HFF-Myc (cell line): ENCODE measurements at regions not wholly inside any gene's neighbourhood (a gene's known extent, or its start where the extent isn't known, plus 50 kb on each side); places are given as distances from the start of the nearest gene placed in this dataset.

ENCODE experiments used
- DNase-seq: peaks from one replicate; pipeline ENCODE4 v3.0.0-alpha.2; 2011; ENCODE audit warnings: low read depth; ENCODE audit errors: extremely low read depth
- H3K4me3 ChIP-seq: replicated peaks from 2 replicates; pipeline ENCODE4 v1.5.1; 2011; ENCODE audit warnings: low read depth, mild to moderate bottlenecking, control low read depth, low read length
- TF ChIP-seq, protein P1 (sequence below): IDR thresholded peaks from 2 replicates; pipeline ENCODE4 v1.5.1; 2012; ENCODE audit warnings: mild to moderate bottlenecking, low read depth, low read length, control low read depth; ENCODE audit errors: missing control alignments

DNA sequence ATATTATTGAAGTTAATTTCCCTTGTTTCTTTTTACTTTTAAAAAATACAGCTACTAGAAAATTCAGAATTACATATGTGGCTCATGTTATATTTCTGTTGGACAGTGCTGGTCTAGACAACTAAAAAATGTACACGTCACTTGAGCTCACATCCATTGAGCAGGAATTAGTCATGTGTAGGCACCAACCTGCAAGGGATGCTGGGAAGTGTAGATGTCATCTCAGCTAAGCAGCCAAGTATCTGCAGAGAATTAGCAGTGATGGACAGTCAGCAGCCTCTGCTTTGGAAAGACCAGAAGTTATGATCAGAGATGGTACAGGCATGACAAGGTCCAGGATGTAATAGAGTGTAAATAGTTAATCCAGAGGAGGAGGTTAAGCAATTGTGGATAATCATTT, 87.1 kb upstream of the HS3ST2 start:
- TF ChIP-seq, protein P1, sequence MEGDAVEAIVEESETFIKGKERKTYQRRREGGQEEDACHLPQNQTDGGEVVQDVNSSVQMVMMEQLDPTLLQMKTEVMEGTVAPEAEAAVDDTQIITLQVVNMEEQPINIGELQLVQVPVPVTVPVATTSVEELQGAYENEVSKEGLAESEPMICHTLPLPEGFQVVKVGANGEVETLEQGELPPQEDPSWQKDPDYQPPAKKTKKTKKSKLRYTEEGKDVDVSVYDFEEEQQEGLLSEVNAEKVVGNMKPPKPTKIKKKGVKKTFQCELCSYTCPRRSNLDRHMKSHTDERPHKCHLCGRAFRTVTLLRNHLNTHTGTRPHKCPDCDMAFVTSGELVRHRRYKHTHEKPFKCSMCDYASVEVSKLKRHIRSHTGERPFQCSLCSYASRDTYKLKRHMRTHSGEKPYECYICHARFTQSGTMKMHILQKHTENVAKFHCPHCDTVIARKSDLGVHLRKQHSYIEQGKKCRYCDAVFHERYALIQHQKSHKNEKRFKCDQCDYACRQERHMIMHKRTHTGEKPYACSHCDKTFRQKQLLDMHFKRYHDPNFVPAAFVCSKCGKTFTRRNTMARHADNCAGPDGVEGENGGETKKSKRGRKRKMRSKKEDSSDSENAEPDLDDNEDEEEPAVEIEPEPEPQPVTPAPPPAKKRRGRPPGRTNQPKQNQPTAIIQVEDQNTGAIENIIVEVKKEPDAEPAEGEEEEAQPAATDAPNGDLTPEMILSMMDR: no peak
- DNase-seq: no peak
- H3K4me3 ChIP-seq: no peak overlapping the region

DNA sequence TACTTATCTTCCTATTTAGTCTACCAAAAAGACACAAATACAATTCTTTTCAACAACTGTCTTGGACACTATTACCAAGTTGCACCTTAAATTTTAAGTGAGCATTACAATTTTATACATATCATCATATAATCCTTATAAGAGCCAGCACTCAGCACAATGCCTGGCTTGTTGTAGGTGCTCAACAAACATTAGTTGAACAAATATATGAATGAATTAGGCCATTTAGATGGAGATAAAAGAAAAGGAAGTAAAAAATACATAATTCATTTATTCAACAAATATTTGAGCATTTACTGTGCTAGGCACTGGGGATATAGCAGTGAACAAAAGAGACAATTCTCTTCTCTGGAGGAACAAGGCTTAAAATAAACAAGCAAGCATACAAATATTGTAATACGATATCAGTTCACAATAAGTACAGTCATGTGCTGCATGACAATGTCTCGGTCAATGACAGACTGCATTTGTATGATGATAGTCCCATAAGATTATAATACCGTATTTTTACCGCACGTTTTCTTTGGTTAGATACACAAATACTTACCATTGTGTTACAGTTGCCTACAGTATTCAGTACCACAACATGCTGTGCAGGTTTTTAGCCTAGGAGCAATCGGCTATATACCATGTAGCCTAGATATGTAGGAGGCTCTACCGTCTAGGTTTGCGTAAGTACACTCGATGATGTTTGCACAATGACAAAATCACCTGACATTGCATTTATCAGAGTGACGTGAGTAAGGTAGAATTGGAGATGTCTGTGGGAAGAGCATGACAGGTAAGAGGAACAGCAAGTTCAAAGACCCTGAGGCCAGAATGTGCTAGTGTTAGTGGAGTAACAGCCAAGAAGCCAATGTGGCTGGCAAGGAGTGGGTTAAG, 86.4 kb upstream of the HS3ST2 start:
- TF ChIP-seq, protein P1: no peak
- DNase-seq: no peak
- no peak overlapping the region for H3K4me3 ChIP-seq

- DNase-seq: no peak
- no peak overlapping the region for H3K4me3 ChIP-seq
- TF ChIP-seq, protein P1: no peak
Observed at GRCh38 chr16:22728167-22728836, 85.7 kb upstream of the HS3ST2 start.

DNA sequence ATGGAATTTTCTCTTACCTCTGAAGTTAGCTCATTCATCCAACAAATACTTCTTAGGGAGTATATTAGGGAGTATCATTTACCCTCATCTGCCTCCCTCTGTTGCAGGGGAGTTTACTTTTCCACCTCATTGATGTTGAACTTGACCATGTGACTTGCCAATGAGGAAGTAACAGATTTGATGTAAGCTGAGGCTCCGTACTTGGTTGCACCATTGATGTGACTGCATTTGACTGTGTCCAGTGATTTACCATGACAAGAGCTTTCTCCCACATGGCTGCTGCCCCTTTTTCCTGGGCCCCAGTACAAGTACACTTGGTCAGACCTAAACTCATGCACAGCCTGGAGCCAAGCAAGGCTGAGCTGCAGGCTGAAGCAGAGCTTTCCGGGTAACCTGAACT, 81.6 kb upstream of the HS3ST2 start:
- DNase-seq: no peak
- H3K4me3 ChIP-seq: no peak overlapping the region
- TF ChIP-seq, protein P1: no peak

DNA sequence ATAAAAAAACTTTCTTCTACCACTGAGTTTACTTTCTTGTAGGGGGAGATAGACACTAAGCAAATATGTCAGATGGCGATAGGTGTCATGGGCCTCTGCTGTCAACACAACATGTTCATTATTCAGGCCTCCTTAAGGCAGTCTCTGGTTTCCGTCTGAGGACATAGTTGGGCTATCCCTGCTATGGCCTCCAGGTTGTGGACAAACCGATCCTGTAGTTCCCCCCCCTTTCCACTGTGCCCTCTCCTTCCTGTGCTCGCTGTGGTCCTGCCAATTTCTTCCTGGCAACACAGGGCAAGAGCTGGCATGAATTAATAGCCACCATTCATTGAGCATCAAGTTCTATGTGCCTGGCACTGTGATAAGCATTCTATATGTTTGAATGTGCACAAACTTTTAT, 81.0 kb upstream of the HS3ST2 start:
- TF ChIP-seq, protein P1: no peak
- no peak for DNase-seq
- no peak overlapping the region for H3K4me3 ChIP-seq

DNA sequence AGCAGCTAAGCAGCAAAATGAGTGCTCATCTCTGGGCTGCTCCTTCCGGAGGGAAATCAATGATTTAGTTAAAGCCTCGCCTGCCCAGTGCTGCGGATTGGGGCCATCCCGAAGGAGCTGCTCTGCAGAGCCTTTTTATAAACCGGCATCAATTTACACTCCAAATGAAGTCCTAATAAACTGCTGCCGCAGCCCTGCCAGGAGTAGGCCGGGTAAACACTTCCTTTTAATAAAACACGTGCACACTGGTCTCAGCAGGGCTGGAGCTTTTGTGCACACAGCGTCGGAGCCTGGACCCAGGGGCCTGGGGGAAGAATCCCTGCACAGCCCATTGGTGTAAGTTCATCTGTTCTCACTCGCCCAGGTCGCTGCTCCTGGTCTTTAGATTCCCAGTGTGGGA, 79.6 kb upstream of the HS3ST2 start:
- DNase-seq: no peak
- H3K4me3 ChIP-seq: no peak overlapping the region
- TF ChIP-seq, protein P1: no peak
